BLaER1 (cell line): ENCODE measurements at regions not wholly inside any gene's neighbourhood (a gene's known extent, or its start where the extent isn't known, plus 50 kb on each side); places are given as distances from the start of the nearest gene placed in this dataset.

Source experiments
- H3K27ac ChIP-seq: shearing (Covaris generic); formaldehyde crosslinking; 2 replicates; pipeline ENCODE4 v1.8.1; 2022
- H3K27me3 ChIP-seq: shearing (Covaris generic); formaldehyde crosslinking; 2 replicates; pipeline ENCODE4 v1.8.1; 2022
- H3K36me3 ChIP-seq: shearing (Covaris generic); formaldehyde crosslinking; 2 replicates; pipeline ENCODE4 v1.8.1; 2022
- H3K4me1 ChIP-seq: shearing (Covaris generic); formaldehyde crosslinking; 2 replicates; pipeline ENCODE4 v1.8.1; 2022
- H3K4me2 ChIP-seq: shearing (Covaris generic); formaldehyde crosslinking; 2 replicates; pipeline ENCODE4 v1.8.1; 2022
- H3K4me3 ChIP-seq: shearing (Covaris generic); formaldehyde crosslinking; 2 replicates; pipeline ENCODE4 v1.8.1; 2022
- H3K9ac ChIP-seq: shearing (Covaris generic); formaldehyde crosslinking; 2 replicates; pipeline ENCODE4 v1.8.1; 2022
- H3K9me3 ChIP-seq: shearing (Covaris generic); formaldehyde crosslinking; 2 replicates; pipeline ENCODE4 v1.8.1; 2022
- H4K20me1 ChIP-seq: shearing (Covaris generic); formaldehyde crosslinking; 2 replicates; pipeline ENCODE4 v1.8.1; 2022
- Cebpa-rat ChIP-seq: shearing (Covaris generic); IDR thresholded peaks from 2 replicates; pipeline ENCODE4 v1.8.1; 2022

DNA sequence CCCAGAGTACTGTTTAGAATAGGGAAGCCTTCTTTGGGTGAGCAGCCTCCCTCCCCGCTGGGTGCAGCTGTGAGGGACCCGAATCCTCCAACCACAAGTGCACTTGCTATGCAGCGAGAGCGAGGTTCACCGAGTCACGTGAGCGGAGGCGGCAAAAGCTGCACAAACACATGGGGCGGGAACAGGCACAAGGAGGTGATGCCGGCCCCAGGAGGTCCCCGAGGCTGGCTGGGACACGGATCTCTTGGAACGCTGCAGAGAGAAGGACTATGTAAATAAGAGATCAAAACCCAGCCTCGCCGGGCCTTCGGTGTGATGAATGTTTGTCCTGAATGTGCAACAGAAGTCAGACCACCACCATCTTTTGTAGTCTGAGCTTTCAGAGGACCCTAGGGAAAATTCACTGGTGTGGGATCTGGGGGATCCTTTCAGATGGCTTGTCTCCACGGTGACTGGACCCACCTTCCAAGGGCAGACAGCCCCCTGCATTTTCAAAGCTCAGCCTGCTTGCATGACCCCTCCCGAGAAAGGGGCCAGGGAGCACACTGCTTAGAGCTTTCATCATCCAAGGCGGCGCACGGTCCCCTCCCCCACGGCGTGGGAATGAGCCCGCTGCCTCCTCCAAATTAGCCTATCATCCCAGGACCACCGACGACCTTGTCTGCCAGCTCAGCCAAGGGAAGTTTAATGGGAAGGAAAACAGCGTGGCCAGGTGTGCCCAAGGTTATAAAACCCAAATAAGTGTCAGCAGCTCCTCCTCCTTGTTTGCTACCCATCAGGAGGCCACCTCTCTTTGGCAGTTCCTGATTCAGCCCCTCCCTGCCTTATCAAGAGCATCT lies 327.7 kb downstream of the CXCL12 start:
- no peaks in the 10 kb centered on the region for H4K20me1 ChIP-seq
- H3K9ac ChIP-seq, result no peak overlapping the region
- no peaks in the 10 kb centered on the region for H3K9me3 ChIP-seq
- TF ChIP-seq Cebpa-rat, result no peak
- no peak overlapping the region for H3K4me3 ChIP-seq
- no peaks in the 10 kb centered on the region for H3K27me3 ChIP-seq
- H3K4me1 ChIP-seq, result no peaks in the 10 kb centered on the region
- H3K36me3 ChIP-seq, result no peaks in the 10 kb centered on the region
- H3K4me2 ChIP-seq, result no peak overlapping the region
- H3K27ac ChIP-seq, result no peak overlapping the region

- Histone ChIP-seq H3K27me3 (no peaks in the 10 kb centered on the region), H4K20me1 (no peaks in the 10 kb centered on the region), H3K27ac (no peak overlapping the region), H3K4me1 (no peaks in the 10 kb centered on the region), H3K9ac (no peak overlapping the region), H3K4me2 (no peak overlapping the region), H3K4me3 (no peak overlapping the region), H3K36me3 (no peaks in the 10 kb centered on the region), H3K9me3 (no peaks in the 10 kb centered on the region)
- no peak for TF ChIP-seq Cebpa-rat
Observed at GRCh38 chr10:44056206-44056605, 328.7 kb downstream of the CXCL12 start.

DNA sequence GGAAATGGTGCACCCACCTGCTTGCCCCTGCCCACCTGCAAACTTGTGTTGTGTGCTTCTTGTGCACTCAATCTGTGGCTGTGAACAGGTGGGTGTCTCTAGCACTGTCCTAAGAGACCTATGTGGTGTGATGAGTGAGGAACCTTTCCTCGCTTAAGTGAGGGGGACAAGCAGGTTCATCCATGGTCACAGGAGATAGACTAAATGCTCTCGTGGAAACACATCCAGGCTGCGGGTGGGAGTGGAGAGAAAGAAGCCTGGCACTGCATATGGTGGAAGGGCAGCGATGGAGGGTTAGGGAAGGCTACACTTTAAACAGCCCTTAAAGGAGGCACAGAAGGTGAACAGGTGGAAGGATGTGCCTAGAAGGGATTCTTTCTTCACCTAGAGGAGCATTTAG lies 330.9 kb downstream of the CXCL12 start:
- H3K9ac ChIP-seq, result no peak overlapping the region
- no peak overlapping the region for H3K27ac ChIP-seq
- H4K20me1 ChIP-seq, result no peaks in the 10 kb centered on the region
- H3K27me3 ChIP-seq, result no peaks in the 10 kb centered on the region
- no peaks in the 10 kb centered on the region for H3K4me1 ChIP-seq
- no peaks in the 10 kb centered on the region for H3K9me3 ChIP-seq
- no peak overlapping the region for H3K4me2 ChIP-seq
- TF ChIP-seq Cebpa-rat, result no peak
- H3K4me3 ChIP-seq, result no peak overlapping the region
- no peaks in the 10 kb centered on the region for H3K36me3 ChIP-seq

- H3K9ac ChIP-seq, result no peak overlapping the region
- no peak overlapping the region for H3K4me3 ChIP-seq
- H3K4me2 ChIP-seq, result no peak overlapping the region
- H3K27me3 ChIP-seq, result no peaks in the 10 kb centered on the region
- H3K36me3 ChIP-seq, result no peaks in the 10 kb centered on the region
- TF ChIP-seq Cebpa-rat, result no peak
- H3K9me3 ChIP-seq, result no peaks in the 10 kb centered on the region
- no peaks in the 10 kb centered on the region for H3K4me1 ChIP-seq
- H4K20me1 ChIP-seq, result no peaks in the 10 kb centered on the region
- no peak overlapping the region for H3K27ac ChIP-seq
Observed at GRCh38 chr10:44053391-44053790, 331.5 kb downstream of the CXCL12 start.

GRCh38 chr10:44051584-44052385 lies 333.1 kb downstream of the CXCL12 start:
- H3K4me3 ChIP-seq, result no peak overlapping the region
- no peaks in the 10 kb centered on the region for H3K36me3 ChIP-seq
- no peak overlapping the region for H3K4me2 ChIP-seq
- H3K4me1 ChIP-seq, result 0 out of 2 replicates have a peak, but pooled peaks cover 5% of the 10 kb centered on the region
- no peaks in the 10 kb centered on the region for H3K9me3 ChIP-seq
- H3K27ac ChIP-seq, result no peak overlapping the region
- no peak overlapping the region for H3K9ac ChIP-seq
- H3K27me3 ChIP-seq, result no peaks in the 10 kb centered on the region
- no peaks in the 10 kb centered on the region for H4K20me1 ChIP-seq
- TF ChIP-seq Cebpa-rat, result no peak

- H3K27ac ChIP-seq, result no peak overlapping the region
- no peaks in the 10 kb centered on the region for H4K20me1 ChIP-seq
- no peak overlapping the region for H3K4me2 ChIP-seq
- H3K27me3 ChIP-seq, result no peaks in the 10 kb centered on the region
- H3K36me3 ChIP-seq, result no peaks in the 10 kb centered on the region
- TF ChIP-seq Cebpa-rat, result no peak
- no peak overlapping the region for H3K4me3 ChIP-seq
- H3K9me3 ChIP-seq, result no peaks in the 10 kb centered on the region
- H3K9ac ChIP-seq, result no peak overlapping the region
- 0 out of 2 replicates have a peak, but pooled peaks cover 7% of the 10 kb centered on the region for H3K4me1 ChIP-seq
Observed at GRCh38 chr10:44051091-44051490, 333.8 kb downstream of the CXCL12 start.

DNA sequence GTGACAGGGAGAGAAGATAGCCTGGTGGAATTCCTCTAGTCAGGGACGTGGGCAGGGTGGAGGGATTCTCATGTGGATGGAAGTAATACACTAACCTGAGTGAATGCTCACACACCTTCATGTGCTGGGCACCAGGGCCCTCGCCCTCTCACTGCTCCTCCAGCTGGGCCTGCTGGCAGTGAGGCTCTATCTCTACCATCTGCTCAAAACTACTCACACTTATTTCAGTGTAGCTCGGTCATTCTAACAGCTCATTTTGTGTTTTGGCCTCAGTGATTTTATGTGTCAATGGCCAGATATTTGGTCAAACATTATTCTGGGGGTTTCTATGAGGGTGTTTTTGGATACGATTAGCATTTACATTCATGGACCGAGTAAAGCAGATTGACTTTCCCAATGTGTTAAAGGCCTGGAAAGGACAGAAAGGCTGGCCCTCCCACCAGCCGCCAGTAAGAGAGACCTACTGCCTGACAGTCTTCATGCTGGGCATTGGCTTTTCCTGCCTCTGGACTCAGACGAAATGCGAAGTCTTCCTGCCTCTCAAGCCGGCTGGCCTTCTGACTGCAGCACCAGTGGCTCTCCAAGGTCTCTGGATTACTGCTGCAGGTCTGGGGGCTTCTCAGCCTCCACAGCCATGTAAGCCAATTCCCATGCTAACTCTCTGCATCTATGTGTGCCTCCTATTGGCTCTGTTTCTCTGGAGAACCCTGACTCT lies 335.4 kb downstream of the CXCL12 start:
- Histone ChIP-seq H3K4me2 (no peak overlapping the region), H3K36me3 (no peaks in the 10 kb centered on the region), H3K9me3 (no peaks in the 10 kb centered on the region), H3K4me3 (no peak overlapping the region), H4K20me1 (no peaks in the 10 kb centered on the region), H3K27me3 (no peaks in the 10 kb centered on the region), H3K27ac (no peak overlapping the region), H3K9ac (no peak overlapping the region), H3K4me1 (0 out of 2 replicates have a peak, but pooled peaks cover 7% of the 10 kb centered on the region)
- TF ChIP-seq Cebpa-rat, result no peak

GRCh38 chr10:44047361-44047760 lies 337.5 kb downstream of the CXCL12 start:
- no peaks in the 10 kb centered on the region for H3K27me3 ChIP-seq
- H3K4me2 ChIP-seq, result no peak overlapping the region; the same call in 1 of the 2 replicates
- H3K36me3 ChIP-seq, result no peaks in the 10 kb centered on the region
- H3K4me1 ChIP-seq, result 0 out of 2 replicates have a peak, but pooled peaks cover 7% of the 10 kb centered on the region
- TF ChIP-seq Cebpa-rat, result no peak
- no peak overlapping the region for H3K27ac ChIP-seq
- no peak overlapping the region for H3K9ac ChIP-seq
- H3K4me3 ChIP-seq, result no peak overlapping the region
- H4K20me1 ChIP-seq, result no peaks in the 10 kb centered on the region
- H3K9me3 ChIP-seq, result no peaks in the 10 kb centered on the region

GRCh38 chr10:44046605-44047004 lies 338.3 kb downstream of the CXCL12 start:
- Histone ChIP-seq H3K9ac (no peak overlapping the region), H3K27ac (no peak overlapping the region), H3K27me3 (no peaks in the 10 kb centered on the region), H3K4me1 (0 out of 2 replicates have a peak, but pooled peaks cover 7% of the 10 kb centered on the region), H3K9me3 (no peaks in the 10 kb centered on the region), H3K36me3 (no peaks in the 10 kb centered on the region), H3K4me3 (no peak overlapping the region), H3K4me2 (no peak overlapping the region), H4K20me1 (no peaks in the 10 kb centered on the region)
- TF ChIP-seq Cebpa-rat, result no peak
